GM19238 (cell line): ENCODE measurements at regions not wholly inside any gene's neighbourhood (a gene's known extent, or its start where the extent isn't known, plus 50 kb on each side); places are given as distances from the start of the nearest gene placed in this dataset.
A peak's percentile ranks its signal among the peaks of the same experiment; 100 is the strongest.
"Not testable (repeated sequence)": the region's sequence is repeated elsewhere in the genome, so short reads cannot be mapped to it uniquely, and the experiment has no call there.

Experiments
- DNase-seq: peaks from one replicate; pipeline ENCODE4 v3.0.0; 2011; ENCODE audit warnings: low spot score; ENCODE audit not compliant: insufficient read length

GRCh38 chr1:70671006-70671405 lies 259.9 kb downstream of the CTH start:
- no peak for DNase-seq

GRCh38 chr1:70672442-70672888 lies 261.4 kb downstream of the CTH start:
- no peak for DNase-seq

DNA sequence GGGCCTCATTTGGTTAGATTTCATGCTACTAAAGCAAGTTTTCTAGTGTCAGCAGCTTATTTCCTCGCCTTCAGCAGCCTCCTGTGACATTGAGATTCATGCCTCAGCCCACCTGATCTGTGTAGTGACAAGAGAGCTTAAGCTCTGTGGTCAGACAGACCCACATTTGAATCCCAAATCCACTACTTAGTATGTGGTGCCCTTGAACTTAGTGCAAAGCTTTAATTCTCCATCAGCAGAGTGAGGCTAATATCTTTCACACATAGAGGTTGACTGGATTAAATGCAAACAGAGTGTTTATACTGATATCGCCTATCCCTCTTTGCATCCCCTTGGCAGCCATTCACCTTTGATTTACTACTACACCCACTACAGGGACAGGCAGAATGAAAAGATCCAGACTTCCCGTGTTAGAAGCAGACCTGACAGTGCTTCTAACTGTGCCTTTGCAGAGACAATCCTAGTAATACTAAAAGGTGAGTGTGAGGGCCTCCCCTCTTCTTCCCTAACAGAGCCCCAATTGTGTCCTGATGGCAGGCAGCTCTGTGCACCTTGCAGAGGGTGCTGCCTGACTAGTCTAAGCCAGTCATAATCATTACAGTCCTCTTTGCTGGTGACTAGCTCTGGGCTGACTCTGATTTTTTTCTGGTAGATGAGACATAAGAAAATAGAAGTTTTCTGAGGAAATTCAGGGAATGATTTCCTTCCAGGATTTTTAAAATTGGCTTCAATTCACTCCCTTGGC lies 264.0 kb downstream of the CTH start:
- no peak for DNase-seq

DNA sequence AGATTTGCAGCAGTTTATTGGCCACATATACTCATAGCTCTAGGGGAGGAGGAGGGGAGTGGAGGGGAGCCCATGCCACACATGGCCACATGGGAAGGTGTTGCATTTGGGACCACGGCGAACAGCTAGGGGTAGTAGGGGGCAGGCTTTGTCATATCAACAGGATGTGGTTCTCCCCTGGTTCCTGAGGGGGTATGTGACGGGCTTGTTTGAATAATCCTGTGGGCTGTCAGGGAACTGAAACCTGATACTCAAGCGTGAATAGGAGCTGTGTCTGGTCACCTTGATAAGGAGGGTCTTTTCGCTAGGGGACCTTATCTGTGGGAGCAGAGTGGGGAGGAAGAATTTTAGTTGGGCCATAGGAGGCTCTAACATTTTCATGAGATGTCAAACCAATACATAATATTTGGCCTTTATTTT lies 264.7 kb downstream of the CTH start:
- no peak for DNase-seq

GRCh38 chr1:70685300-70686286 lies 274.5 kb downstream of the CTH start:
- peak; percentile 13 for DNase-seq

DNA sequence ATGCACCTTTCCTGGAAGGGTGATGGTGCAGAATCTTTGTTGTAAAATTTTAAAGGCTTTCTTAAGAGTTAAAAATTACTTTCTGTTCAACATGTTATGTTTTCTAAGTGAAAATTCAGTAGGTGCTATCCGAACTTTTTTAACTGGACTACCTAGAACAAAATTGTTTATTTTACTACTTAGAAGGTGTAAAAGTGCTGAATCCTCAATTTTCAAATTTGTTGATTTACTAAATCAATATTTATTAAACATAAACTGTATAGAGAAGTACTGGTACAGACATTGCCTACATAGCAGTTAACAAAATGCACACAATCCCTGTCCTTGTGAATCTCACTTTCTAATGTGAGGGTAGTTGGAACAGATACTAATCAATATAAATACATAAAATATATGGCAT lies 277.5 kb downstream of the CTH start:
- DNase-seq = no peak

GRCh38 chr1:70706381-70707037 lies 295.4 kb downstream of the CTH start:
- no peak for DNase-seq

- DNase-seq = no peak
These were observed 296.1 kb downstream of the CTH start for GRCh38 chr1:70707214-70707613.

- no peak for DNase-seq
These were observed 303.1 kb downstream of the CTH start for GRCh38 chr1:70714149-70714548.

DNA sequence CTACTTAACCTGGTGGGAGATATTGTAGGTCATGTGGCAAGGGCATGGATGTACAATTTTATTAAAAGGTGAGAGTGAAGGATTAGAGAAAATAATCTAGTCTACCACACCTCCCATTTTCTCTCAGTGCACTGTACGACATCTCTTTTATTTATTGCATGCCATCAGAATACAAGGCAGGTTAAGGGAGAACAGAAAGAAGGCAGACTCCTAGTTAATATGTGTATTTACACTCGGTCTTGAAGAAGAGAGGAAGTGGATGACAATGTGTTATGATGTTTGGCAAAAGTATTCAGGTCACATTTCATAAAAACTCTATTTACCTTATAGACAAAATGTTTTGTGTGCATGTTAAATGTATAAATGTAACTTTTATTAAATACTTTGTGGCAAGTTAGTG lies 306.1 kb downstream of the CTH start:
- DNase-seq = no peak

- no peak for DNase-seq
These were observed 306.6 kb downstream of the CTH start for GRCh38 chr1:70717656-70718055.

DNA sequence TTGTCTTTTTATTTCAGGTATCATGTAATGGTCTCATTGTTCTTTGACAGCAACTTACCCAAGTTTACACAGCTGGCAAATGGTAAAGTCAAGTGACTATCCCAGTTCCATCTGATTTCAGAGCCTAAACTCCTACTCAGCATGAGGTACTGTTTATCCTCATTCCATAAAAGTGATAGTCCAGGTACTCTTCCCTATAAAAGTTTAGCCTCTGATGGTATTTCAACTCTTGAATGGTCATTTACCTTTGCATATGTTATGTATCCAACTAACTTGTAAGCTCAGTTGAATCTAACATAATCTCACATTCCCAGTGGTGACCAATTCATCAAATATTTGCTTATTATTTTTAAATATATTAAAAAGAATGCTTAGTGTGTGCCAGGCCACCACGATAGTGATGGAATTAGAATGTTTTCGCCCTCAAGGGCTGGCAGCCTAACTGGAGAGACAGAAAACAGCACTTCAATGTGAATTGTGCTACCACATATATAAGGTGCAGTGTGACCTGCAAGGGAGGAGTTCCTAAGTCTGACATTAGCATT lies 307.1 kb downstream of the CTH start:
- DNase-seq = no peak

GRCh38 chr1:70719154-70719553 lies 308.1 kb downstream of the CTH start:
- no peak for DNase-seq

DNA sequence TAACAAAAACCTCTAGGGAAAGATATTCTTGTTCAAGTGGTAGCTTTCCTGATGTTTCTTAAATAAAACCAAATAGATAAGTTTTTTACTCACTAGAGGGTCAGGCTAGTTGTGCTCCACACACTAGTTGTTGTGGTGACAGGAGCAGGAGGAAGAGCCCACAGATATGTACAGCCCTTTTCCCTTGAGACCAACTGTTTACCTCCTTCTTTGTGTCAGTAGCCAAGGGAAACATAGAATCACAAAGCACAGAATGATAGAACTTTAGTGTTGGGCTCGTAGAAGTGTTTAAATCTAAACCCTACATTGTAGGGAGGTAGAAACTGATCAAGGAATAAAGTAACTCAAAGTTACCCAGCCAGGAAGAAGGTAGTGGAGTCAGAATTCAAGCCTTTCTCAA lies 309.0 kb downstream of the CTH start:
- no peak for DNase-seq

GRCh38 chr1:70720521-70720920 lies 309.5 kb downstream of the CTH start:
- DNase-seq = no peak

DNA sequence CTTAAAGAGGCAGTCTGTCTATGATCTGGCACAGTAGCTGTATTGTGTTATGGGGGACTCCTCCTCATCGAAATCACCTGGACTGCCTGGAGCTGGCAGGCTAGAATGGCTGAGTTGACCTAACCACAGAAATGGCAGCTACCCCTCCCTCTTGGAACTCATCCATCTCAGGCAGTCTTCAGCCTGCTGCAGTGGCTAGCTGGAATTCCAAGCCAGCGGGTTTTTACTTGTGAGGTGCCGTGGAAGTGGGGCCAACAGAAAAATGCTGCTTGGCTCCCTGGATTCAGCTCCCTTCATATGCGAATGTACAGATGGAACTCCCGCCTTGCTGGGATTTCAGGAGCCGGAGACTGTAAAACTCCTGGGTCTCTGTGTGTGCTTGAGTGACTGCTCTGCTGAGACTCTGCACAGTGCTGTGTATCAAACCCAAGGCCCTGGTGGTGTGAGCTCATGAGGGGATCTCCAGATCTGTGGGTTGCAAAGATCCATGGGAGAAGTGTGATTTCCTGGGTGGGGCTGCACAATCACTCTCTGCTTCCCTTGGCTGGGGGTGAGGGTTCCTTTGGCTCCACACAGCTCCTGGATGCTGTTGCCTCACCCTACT lies 316.9 kb downstream of the CTH start:
- no peak for DNase-seq

GRCh38 chr1:70736518-70736917 lies 311.1 kb downstream of the PTGER3 start:
- DNase-seq = not testable (repeated sequence)

DNA sequence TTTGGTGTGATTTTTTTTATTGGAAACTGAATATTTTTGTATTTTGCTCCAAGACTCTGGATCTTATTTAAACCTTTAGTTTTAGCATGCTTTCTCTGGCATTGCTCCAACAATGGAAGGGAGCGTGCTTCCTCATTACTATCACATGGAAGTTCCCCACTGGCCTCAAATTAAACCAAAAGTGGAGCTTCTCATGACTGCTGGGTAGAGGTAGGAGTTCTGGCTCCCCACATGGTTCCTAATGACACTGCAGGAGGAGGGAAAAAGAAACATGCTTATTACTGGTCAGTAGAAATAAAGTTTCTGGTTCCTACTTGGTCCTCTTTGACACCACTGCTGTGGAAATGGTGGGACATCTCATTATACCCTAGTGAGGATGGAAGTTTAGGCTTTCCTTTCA lies 310.5 kb downstream of the PTGER3 start:
- DNase-seq = no peak

DNA sequence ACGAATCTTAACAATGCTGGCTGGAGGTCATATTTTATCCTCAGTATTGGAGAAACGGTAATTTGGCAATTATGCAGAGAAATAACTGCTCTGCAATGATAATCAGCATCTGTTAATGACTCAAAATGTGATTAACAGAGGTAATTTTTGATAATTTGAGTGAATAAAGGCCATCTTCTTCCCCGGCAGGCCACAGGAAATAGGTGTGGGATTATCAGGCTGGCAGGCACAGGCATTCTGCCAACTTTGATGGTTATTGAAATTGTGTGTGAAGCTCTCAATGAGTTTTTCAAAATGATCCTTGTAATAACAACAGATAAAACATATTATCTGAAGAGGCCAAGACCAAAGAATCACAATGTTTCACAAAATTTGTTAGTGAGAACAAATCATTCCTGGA lies 309.0 kb downstream of the PTGER3 start:
- no peak for DNase-seq

DNA sequence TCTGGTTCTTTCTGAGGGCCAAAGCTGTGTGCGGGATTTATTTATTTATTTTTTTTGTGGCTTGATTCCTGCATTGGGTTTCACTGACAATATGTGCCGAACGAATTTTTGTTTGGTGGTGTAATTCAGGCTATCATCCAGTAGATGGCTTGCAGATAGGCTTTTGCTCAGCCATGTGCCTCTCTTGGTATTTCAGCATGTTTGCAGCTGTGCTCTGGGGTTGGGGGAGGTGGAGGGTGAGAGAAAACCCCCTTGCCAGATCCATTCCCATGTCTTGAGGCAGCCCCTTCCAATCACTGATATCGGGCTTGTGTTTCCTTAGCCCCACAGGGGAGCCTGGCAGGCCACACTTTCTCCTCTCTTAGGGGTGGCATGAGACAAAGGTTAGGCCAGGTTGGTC lies 302.4 kb downstream of the PTGER3 start:
- DNase-seq = no peak

- DNase-seq = not testable (repeated sequence)
These were observed 301.6 kb downstream of the PTGER3 start for GRCh38 chr1:70746062-70746461.
